GM11168 (cell line): ENCODE measurements at regions not wholly inside any gene's neighbourhood (a gene's known extent, or its start where the extent isn't known, plus 50 kb on each side); places are given as distances from the start of the nearest gene placed in this dataset.

Source experiments
- in situ Hi-C: fragments of 300-500 bp; cut with MboI; formaldehyde crosslinking; loops from one replicate; pipeline ENCODE4 v1.12.0; 2022; ENCODE audit warnings: low sequenced_read_pairs; ENCODE audit not compliant: unreplicated experiment

DNA sequence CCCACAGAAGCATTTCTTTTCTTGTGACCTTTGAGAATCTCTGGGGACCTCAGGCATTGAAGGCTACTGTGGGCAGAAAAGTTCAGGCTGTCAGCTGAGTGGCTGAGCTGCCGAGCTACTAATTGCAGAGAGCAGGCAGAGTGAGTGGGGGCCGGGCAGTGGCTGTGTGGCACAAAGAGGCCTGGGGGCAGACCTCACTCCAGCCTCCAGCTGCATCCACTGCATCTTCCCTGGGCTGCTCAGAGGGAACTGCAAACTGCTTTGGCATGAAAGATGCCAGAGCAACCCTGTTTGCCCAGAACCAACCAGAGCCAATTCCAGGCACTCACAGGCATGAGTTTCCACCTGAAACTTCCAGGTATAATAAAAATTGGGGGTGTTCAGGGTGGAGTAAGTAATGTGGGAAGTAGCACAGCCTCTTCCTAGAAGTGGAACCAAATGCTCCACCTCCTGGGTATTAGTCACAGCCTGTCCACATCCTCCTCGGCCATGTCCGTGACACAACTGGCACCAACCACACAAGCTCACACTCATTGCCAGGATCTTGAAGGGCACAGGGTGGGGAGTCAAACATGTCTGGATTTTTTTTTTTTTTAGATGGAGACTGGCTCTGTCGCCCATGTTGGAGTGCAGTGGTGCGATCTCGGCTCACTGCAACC is 548.9 kb downstream of the BNC2 start:
- in situ Hi-C loops = no loop called here

DNA sequence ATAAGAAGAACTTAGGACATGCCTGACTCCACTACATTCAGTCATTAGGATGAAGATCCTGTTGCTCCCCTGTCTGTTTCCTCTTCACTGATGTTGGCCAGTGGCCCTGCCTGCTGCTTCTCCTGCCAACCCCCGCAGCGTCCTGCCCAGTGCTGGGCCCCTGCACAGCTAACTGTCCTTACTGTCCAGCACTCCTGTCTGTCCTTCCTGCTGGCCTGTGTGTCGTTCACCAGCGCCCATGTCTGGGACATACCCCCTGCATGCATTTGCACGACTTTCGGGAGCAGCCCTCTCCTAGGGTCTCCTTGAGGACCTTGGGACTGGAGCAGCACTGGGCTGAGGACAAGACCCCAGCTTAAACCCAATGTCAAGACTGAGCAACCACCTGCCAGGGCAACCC is 547.6 kb downstream of the BNC2 start:
- in situ Hi-C loops = no loop called here

DNA sequence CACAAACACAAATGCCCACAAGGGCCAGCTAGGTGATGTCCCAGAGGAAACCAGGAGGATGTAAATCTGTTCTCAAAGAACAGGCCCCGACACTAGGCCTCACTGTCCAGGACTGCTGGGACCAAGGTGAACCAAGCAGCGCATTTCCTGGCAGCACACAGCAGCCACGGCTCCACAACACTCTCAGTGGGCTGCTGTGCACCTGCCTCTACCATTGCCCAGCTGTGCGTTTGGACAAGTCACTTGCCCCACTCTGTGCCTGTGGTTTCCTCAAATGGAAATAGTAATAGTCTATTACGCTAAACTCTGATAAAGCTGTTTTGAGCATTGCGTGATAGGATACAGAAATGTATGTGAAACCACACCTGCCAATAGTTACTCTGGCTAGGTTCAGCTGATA is 544.5 kb downstream of the BNC2 start:
- in situ Hi-C loops = loop anchor here (25.0 kb wide), 1 partner anchor 486 kb away; no protein-coding TSS in a partner anchor

DNA sequence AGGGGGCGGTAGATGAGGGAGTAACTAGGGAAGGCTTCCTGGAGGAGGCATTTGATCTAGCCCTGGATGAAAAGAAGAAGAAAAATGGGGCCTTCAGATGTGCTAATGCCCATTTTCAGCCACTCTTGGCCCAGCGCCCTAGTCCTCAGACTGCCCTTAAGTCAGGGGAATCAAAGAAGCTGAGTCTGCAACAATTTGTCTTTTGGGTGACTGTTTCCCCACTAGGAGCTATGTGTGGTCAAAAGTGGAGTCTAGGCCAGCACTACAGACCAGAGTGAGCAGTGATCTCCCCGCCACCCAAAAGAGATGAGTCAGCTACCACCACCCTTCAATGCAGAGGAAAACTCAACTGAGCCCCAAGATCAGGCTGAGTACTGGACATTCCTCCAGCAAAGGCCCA is 542.1 kb downstream of the BNC2 start:
- in situ Hi-C loops = loop anchor here (25.0 kb wide), 1 partner anchor 484 kb away; no protein-coding TSS in a partner anchor

DNA sequence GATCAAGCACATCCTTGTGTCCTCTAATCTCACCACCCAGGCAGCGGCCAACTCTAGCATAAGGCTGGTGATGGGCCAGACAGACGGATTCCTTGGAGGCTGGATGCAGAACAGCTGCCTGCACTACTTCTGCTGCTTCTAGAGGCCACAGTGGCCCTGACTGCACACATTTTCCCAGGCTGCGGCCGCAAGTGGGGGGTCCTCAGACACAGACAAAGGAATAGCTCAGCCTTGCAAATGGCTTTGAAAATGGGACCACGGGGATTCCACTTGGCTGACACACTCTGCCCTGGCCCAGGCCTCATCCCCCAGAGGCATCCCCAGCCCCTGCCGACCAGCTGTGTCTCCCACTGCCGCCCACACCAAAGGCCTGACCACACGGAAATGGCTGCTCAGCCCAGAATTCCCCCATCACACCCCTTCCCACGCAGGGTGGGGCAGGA is 540.8 kb downstream of the BNC2 start:
- in situ Hi-C loops = loop anchor here (25.0 kb wide), 1 partner anchor 483 kb away; no protein-coding TSS in a partner anchor

DNA sequence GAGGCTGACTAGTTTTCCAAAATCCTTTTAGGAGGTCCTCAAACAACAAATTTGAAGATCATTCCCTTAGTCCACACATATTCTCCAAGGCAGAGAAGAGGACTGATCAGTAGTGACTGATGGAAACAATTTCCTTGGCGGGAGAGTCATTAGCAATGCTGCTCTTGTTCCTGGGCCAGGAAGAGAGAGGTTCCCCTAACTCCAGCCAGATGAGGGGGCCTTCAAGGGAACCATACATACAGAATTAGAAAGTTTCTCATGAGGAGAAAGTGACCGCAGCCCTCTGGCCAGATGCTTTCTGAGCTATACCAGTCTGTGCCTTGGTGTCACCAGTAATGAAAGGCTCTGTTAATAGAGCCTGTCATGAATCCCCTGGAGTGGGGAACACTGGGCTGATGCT is 539.4 kb downstream of the BNC2 start:
- in situ Hi-C loops = loop anchor here (25.0 kb wide), 1 partner anchor 481 kb away; no protein-coding TSS in a partner anchor

DNA sequence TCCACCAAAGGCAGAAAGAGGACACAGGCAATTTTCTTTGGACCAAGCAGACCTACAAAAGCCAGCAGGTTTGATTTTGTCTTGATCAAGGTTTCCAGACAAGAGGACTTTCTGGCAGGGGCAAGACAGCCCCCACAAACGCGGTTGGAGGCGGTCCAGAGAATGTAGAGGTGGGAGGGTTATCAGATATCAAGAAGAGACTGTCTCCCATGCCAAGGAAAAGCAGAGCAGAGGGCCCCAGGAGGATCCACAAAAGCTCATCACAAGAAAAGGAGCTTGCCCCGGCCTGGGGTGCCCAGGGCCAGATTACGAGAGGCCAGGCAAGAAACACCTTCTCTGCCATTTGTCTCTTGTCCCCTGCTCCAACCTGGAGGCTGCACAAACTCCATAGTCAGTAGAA is 538.9 kb downstream of the BNC2 start:
- in situ Hi-C loops = loop anchor here (25.0 kb wide), 1 partner anchor 481 kb away; no protein-coding TSS in a partner anchor

DNA sequence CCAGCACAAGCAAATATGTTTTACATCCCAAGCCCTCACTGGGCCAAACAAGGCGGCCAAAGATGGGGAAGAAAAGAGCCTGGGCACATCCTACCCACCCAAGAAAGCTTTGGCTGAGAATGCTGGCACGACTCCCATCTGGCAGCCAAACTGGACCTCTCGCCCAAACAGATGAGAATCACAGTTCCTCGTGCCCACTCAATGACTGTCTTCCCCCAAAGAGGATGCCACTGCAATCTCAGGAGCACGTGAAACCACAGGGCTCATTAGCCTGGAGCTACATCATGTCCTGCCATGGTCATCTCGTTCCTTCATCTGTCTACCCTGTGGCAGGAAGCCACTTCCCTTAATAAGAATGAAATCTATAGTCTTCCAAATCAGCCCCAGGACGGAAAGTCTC is 536.8 kb downstream of the BNC2 start:
- in situ Hi-C loops = loop anchor here (25.0 kb wide), 1 partner anchor 479 kb away; no protein-coding TSS in a partner anchor

DNA sequence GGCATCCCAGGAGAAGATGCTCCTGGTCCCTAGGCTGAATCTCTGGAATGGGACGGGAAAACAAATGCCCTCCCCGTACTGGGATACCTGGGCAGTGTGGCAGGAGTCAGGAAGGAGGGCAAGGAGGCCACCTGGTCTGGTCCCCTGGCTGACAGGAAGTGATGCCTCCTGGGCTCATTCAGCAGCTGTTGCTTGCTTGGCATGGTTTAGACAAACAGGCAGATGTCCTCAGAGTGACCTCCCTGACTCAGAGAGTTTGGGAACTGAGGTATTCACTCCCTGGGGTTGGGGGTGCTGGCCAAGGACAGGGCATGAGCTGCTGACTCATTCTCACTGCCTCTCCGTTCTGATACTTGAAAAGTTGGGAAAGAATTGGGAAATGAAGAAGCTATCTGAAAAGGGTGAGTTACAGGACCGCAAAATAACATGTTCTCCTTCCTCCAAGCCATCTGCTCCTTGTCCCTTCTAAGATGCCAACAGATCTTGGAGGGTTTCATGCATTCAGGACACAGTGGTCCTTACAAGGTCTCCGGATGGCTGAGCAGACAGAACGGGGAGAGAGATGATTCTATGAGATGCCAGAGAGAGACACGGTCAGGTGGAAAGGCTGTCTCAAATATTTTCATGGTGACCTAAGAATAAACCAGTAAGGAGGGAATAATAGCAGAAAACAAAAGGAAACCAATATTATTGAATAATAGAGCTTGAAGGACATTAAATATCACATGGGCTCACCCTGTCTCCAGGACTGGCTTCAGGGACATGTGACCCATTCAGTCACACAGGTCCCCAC is 534.5 kb downstream of the BNC2 start:
- in situ Hi-C loops = loop anchor here (25.0 kb wide), 1 partner anchor 476 kb away; no protein-coding TSS in a partner anchor

DNA sequence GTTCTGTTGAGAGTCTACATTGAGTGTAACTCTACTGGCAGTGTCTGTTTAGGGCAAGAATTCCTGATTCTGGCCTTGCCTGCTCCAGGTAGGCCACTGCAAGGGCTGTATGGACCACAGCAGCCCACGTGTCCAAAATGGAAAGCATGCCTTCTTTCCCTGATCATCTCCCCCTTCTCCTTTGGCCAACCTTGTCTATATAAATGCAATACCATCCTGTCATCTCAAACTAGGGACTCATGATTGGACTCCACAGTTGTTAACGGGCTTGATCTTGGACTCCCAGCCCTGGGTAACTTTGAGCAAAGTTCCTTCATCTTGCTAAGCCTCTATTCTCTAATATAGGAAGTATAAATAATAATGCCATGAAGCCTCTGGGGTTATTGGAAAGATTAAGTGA is 533.6 kb downstream of the BNC2 start:
- in situ Hi-C loops = loop anchor here (25.0 kb wide), 1 partner anchor 475 kb away; no protein-coding TSS in a partner anchor

DNA sequence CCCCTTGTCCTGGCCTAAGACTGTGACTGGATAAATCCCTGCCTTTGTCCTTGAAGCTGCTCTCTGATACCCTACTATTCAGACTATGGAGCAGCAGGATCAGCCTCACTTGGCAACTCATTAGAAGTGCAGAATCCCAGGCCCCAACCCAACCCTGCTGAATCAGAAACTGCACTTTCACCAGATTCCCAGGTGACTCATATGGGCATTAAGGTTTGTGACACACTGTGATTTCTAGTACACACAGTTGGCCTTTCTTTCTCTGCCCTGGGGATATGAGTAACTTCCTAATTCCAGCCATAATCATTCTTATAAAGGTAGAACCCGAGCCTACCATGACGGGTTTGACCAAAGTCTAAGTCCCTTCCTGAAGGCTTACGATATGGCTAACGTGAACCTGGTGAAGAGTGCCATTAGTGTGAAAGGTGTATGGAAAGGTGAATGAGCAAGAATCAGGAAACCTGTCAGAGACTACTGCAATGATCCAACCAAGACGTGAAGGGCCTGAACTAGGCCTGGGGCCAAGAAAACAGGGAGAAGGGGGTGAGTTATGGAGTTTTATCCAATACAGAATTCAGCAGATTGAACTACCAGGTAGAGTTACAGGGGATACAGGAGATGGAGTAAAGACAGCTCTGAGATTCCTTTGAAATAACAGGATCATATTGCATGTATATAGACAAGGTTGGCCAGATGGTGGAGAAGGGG is 533.0 kb downstream of the BNC2 start:
- in situ Hi-C loops = loop anchor here (25.0 kb wide), 1 partner anchor 475 kb away; no protein-coding TSS in a partner anchor

DNA sequence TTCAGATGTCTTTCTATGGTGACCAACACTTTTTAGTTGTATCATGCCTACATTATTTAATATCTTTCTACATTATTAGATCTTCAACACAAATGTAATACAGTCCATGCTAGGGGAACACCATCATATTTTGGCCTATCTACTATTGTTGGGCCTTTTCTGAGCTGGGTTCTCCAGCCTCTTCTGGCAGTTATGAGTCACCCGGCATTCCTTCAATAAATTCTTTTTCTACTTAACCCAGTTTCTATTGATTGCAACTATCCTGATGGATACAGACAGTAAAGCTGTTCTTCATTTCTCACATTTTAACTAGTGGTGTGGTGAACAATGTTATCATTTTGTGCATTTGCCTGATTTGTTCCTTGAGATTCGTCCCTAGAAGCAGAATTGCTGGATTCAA is 529.3 kb downstream of the BNC2 start:
- in situ Hi-C loops = loop anchor here (25.0 kb wide), 1 partner anchor 471 kb away; no protein-coding TSS in a partner anchor

DNA sequence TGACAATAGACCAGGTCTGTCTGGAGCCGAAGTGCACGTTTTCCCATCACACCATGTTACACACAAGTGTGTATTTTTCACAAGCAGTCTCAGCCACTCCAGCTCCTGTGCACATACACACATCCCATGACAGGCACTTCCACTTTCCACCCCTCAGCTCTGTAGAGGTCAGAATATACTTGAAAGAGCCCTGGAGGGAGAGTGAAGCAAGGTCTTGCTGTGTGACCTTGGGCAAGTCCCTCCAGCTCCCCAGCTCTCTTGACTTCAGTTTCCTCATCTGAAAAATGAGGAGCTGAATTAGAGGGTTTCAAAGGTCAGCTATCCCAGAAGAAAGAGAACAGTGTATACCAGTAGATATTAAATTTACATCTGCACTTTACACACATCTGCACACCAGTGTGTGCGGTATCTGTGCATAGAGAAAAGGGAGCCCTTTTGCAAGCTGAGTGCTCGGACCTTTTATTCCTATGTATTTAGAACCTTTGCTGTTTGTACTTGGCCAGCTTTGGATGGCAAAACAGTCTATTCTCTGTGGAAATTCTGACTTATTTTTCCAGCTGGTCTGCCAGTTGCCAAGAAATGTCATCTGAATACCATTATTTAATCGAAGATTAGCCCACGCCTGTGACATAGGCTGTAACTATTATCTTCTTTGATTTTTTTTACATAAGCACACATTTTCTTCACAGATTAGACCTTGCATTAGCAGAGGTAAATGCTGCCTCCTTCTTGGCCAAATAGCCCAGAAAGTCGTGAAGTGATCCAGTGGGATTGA is 528.0 kb downstream of the BNC2 start:
- in situ Hi-C loops = loop anchor here (25.0 kb wide), 1 partner anchor 470 kb away; no protein-coding TSS in a partner anchor

DNA sequence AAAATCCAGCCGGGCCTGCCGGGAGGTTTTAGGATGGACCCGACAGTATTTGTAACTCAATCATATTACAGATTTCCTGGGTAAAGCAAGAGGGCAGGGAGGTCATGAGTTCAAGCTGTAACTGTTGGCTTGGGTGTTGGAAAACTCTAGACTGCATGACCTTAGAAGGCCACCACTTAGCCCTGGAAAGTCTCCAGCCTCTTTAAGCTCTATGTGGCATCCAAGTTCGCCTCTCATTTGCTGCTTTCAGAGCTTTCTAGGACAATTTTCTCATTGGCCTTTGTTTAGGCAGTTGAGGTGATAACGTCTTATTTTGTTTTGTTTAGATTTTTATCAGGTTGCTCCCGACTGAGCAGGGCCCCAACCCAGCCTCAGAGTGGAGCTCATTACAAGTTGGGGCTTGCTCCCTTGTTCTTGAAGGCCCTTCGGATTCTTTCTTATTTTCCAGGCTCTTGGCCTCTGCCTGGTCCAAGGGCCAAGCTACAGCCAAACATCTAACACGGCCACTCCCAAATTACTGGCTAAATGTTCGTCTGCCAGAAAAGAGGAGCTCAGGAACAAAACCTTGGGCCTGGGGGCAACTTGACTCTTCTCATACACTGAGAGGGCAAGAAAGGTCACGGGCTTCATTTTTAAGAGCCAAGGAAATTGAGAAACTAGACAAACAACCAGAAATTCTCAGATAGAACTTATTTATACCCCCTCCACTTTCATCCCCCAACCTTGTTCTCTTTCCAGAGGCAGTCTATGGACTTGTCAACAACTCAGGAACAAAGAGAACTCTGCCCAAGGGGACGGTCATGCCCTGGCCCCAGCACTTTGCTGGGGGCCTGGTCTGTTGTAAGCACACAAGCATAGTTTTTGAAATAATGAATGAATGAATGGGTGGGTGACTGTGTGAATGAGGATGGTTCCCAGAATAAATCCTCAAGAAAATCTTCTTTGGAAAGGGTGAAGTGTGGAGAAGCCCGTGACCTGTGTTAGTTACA is 526.9 kb downstream of the BNC2 start:
- in situ Hi-C loops = loop anchor here (25.0 kb wide), 1 partner anchor 469 kb away; no protein-coding TSS in a partner anchor

DNA sequence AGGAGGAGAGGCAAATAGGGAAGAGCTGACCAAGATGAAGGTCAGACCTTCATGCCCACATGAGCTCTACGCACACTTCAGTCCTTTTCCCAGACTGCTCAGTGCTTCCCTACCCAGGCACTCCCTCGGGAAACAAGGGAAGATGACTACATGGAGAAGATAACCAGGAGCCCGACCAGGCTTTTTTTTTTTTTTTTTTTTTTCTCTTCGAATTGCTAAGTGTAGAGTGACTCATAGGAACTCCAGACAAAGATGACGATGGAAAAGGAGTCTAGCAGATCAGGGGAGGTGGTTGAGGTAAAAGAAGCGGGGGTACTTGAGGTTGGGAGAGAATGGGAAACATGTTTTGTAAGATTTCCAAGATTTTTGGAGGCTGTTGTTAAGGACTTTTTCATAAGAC is 526.1 kb downstream of the BNC2 start:
- in situ Hi-C loops = loop anchor here (25.0 kb wide), 1 partner anchor 468 kb away; no protein-coding TSS in a partner anchor

DNA sequence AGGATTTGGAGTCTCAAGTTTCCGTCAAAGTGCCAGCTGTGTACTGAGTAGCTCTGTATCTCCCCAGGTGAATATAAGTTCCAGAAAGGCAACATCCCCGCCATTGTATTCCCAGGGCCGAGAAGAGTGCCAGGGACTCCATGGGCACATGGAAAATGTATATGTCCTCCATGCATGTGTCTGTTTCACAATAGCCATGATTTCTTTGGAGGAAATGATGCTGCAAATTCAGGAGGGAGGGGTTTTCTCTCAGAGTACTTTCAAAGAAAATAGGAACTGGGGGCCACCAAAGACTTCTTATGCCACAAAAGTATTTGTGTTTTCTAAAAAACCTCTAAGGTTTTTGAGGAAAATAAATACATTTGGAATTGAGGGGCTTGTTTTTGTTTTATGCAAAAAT is 524.6 kb downstream of the BNC2 start:
- in situ Hi-C loops = loop anchor here (25.0 kb wide), 1 partner anchor 466 kb away; no protein-coding TSS in a partner anchor

DNA sequence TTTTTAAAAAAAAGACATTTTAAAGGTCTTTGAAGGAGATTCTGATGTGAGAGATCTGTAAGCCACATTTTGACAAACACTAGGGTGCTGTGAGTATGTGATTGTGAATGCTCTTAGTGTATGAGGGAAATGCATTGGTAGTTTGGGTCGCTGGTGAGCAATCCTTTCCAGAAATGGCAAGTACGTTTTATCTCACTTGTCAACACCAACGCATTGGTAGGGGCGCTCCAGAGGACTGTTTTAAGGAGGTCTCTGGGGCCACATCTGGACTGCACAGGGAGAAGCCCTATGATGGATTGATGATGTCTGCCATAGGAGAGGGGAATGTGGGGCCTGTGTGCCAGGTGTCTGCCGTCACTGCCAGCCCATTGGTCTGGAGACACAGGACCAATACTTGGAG is 522.6 kb downstream of the BNC2 start:
- in situ Hi-C loops = loop anchor here (25.0 kb wide), 1 partner anchor 464 kb away; no protein-coding TSS in a partner anchor

DNA sequence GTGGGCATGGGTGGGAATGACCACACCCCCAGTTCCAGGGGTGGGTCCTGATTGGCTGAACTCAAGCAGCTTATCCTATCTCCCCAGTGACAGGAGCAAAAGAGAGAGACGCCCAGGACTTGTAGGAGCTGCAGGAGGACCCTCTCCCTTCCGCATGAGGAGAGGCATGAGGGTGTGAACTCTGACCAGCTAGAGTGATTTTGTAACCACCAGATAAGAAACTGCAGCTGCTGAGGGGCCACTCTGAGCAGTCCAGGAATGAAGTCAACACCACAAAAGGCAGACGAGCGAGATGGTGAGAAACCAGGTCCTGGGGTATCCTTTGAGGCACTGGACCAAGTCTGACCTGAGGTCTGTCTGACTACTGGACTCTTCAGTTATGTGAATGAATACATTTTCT is 521.9 kb downstream of the BNC2 start:
- in situ Hi-C loops = loop anchor here (25.0 kb wide), 1 partner anchor 464 kb away; no protein-coding TSS in a partner anchor
